SU-DHL-6 (cell line): ENCODE measurements at regions not wholly inside any gene's neighbourhood (a gene's known extent, or its start where the extent isn't known, plus 50 kb on each side); places are given as distances from the start of the nearest gene placed in this dataset.

ENCODE experiments used
- H2AFZ ChIP-seq: fragments of 200-600 bp; sonication (generic); 2 replicates; pipeline ENCODE4 v1.6.1; 2014; ENCODE audit warnings: low read depth, mild to moderate bottlenecking, moderate library complexity, mixed read lengths, antibody characterized with exemption, low read length; ENCODE audit not compliant: severe bottlenecking
- H3F3A ChIP-seq: fragments of 200-600 bp; shearing (Covaris generic); 2 replicates; pipeline ENCODE4 v1.6.0; 2016; ENCODE audit warnings: antibody characterized with exemption, mild to moderate bottlenecking; ENCODE audit not compliant: insufficient read depth
- H3K27ac ChIP-seq: fragments of 200-600 bp; sonication (generic); 2 replicates; pipeline ENCODE4 v1.5.1; 2016; ENCODE audit warnings: low read depth, mild to moderate bottlenecking, low read length, moderate library complexity, mixed read lengths
- H3K27me3 ChIP-seq: fragments of 200-600 bp; sonication (generic), shearing (Covaris generic); 2 replicates; pipeline ENCODE4 v1.6.0; 2014; ENCODE audit warnings: mild to moderate bottlenecking, low read length
- H3K36me3 ChIP-seq: fragments of 200-600 bp; sonication (generic); 2 replicates; pipeline ENCODE4 v1.6.1; 2014; ENCODE audit warnings: mild to moderate bottlenecking, low read length, mixed read lengths
- H3K4me2 ChIP-seq: fragments of 300-600, 200-600 bp; shearing (Covaris generic), sonication (generic); 2 replicates; pipeline ENCODE4 v1.6.0; 2014; ENCODE audit warnings: low read length, low read depth, mild to moderate bottlenecking; ENCODE audit not compliant: poor library complexity, severe bottlenecking
- H3K4me3 ChIP-seq: fragments of 200-600 bp; sonication (generic); 2 replicates; pipeline ENCODE4 v1.5.1; 2014; ENCODE audit warnings: antibody characterized with exemption, low read length, mild to moderate bottlenecking, mixed read lengths; ENCODE audit not compliant: insufficient read depth, poor library complexity, severe bottlenecking
- H3K79me2 ChIP-seq: fragments of 200-600 bp; sonication (generic); 2 replicates; pipeline ENCODE4 v1.6.1; 2014; ENCODE audit warnings: mild to moderate bottlenecking, low read length, moderate library complexity; ENCODE audit not compliant: insufficient read depth
- H3K9ac ChIP-seq: fragments of 200-600 bp; sonication (generic); 2 replicates; pipeline ENCODE4 v1.7.0; 2014; ENCODE audit warnings: mild to moderate bottlenecking, low read length
- H3K9me2 ChIP-seq: fragments of 200-600 bp; sonication (generic); replicated peaks from 2 replicates; pipeline ENCODE4 v1.6.1; 2014; ENCODE audit warnings: low read length; ENCODE audit not compliant: insufficient read depth
- H3K9me3 ChIP-seq: fragments of 200-600 bp; sonication (generic); 2 replicates; pipeline ENCODE4 v1.6.1; 2014; ENCODE audit warnings: low read length, mixed read lengths; ENCODE audit not compliant: insufficient read depth
- H4K20me1 ChIP-seq: fragments of 200-600 bp; sonication (generic); 2 replicates; pipeline ENCODE4 v1.6.1; 2014; ENCODE audit warnings: low read depth, mild to moderate bottlenecking, antibody characterized with exemption, low read length, moderate library complexity, mixed read lengths
- CTCF ChIP-seq: fragments of 200-600 bp; sonication (generic); IDR thresholded peaks from one replicate; pipeline ENCODE4 v1.5.1; 2017; ENCODE audit warnings: antibody characterized with exemption, mild to moderate bottlenecking, low read length, moderate library complexity; ENCODE audit not compliant: insufficient read depth, poor library complexity, severe bottlenecking
- EZH2phosphoT487 ChIP-seq: fragments of 200-600 bp; sonication (generic), shearing (Covaris generic); conservative IDR thresholded peaks from 2 replicates; pipeline ENCODE4 v1.6.1; 2018; ENCODE audit warnings: mild to moderate bottlenecking, antibody characterized with exemption, low read length, moderate library complexity, mixed read lengths

GRCh38 chr7:155228459-155228845, 69.2 kb upstream of the INSIG1 start:
- no peak overlapping the region for H3K4me3 ChIP-seq
- no peaks in the 10 kb centered on the region for H3K9me3 ChIP-seq
- TF ChIP-seq EZH2phosphoT487: no peak
- no peak for TF ChIP-seq CTCF
- no peaks in the 10 kb centered on the region for H3K9me2 ChIP-seq
- no peak overlapping the region for H3K27ac ChIP-seq
- no peaks in the 10 kb centered on the region for H3K36me3 ChIP-seq
- no peak overlapping the region for H3K4me2 ChIP-seq
- H3K79me2 ChIP-seq: no peaks in the 10 kb centered on the region
- H3K27me3 ChIP-seq: no peaks in the 10 kb centered on the region
- H2AFZ ChIP-seq: no peak overlapping the region
- H3F3A ChIP-seq: no peaks in the 10 kb centered on the region
- no peaks in the 10 kb centered on the region for H4K20me1 ChIP-seq
- H3K9ac ChIP-seq: no peak overlapping the region

- H3K9me2 ChIP-seq: no peaks in the 10 kb centered on the region
- no peak overlapping the region for H3K4me3 ChIP-seq
- H3K9me3 ChIP-seq: no peaks in the 10 kb centered on the region
- H3K79me2 ChIP-seq: no peaks in the 10 kb centered on the region
- no peak overlapping the region for H2AFZ ChIP-seq
- no peaks in the 10 kb centered on the region for H3K36me3 ChIP-seq
- no peaks in the 10 kb centered on the region for H4K20me1 ChIP-seq
- no peak for TF ChIP-seq CTCF
- TF ChIP-seq EZH2phosphoT487: no peak
- no peak overlapping the region for H3K9ac ChIP-seq
- H3F3A ChIP-seq: no peaks in the 10 kb centered on the region
- H3K27me3 ChIP-seq: no peaks in the 10 kb centered on the region
- H3K4me2 ChIP-seq: no peak overlapping the region
- H3K27ac ChIP-seq: no peak overlapping the region
Measured at GRCh38 chr7:155228894-155229293, 68.8 kb upstream of the INSIG1 start.

- no peak overlapping the region for H3K27ac ChIP-seq
- H3F3A ChIP-seq: no peaks in the 10 kb centered on the region
- no peak overlapping the region for H3K9ac ChIP-seq
- no peak overlapping the region for H2AFZ ChIP-seq
- no peaks in the 10 kb centered on the region for H3K9me3 ChIP-seq
- H3K4me2 ChIP-seq: no peak overlapping the region
- no peak for TF ChIP-seq EZH2phosphoT487
- TF ChIP-seq CTCF: no peak
- no peaks in the 10 kb centered on the region for H3K36me3 ChIP-seq
- H3K27me3 ChIP-seq: no peaks in the 10 kb centered on the region
- no peak overlapping the region for H3K4me3 ChIP-seq
- H3K9me2 ChIP-seq: no peaks in the 10 kb centered on the region
- no peaks in the 10 kb centered on the region for H4K20me1 ChIP-seq
- H3K79me2 ChIP-seq: no peaks in the 10 kb centered on the region
Measured at GRCh38 chr7:155229548-155230168, 68.0 kb upstream of the INSIG1 start.
